Fibroblast of lung (primary cell): ENCODE measurements at regions not wholly inside any gene's neighbourhood (a gene's known extent, or its start where the extent isn't known, plus 50 kb on each side); places are given as distances from the start of the nearest gene placed in this dataset.

Experiments
- EZH2 ChIP-seq: IDR thresholded peaks from 2 replicates; pipeline ENCODE4 v1.5.1; 2012; ENCODE audit warnings: low read length, control low read depth, mild to moderate bottlenecking; ENCODE audit errors: missing control alignments
- TF ChIP-seq, protein P1 (sequence below), 2 donors: IDR thresholded peaks in 1 of 2; conservative IDR thresholded peaks in 1 of 2; 1 replicate in 1 of 2; 2 replicates in 1 of 2; pipeline ENCODE4 v1.5.1; 2011 to 2012; ENCODE audit warnings: low read length in 2 of 2, control low read depth in 1 of 2, inconsistent platforms in 1 of 2, low read depth in 1 of 2, mild to moderate bottlenecking in 1 of 2

- TF ChIP-seq, protein P1, sequence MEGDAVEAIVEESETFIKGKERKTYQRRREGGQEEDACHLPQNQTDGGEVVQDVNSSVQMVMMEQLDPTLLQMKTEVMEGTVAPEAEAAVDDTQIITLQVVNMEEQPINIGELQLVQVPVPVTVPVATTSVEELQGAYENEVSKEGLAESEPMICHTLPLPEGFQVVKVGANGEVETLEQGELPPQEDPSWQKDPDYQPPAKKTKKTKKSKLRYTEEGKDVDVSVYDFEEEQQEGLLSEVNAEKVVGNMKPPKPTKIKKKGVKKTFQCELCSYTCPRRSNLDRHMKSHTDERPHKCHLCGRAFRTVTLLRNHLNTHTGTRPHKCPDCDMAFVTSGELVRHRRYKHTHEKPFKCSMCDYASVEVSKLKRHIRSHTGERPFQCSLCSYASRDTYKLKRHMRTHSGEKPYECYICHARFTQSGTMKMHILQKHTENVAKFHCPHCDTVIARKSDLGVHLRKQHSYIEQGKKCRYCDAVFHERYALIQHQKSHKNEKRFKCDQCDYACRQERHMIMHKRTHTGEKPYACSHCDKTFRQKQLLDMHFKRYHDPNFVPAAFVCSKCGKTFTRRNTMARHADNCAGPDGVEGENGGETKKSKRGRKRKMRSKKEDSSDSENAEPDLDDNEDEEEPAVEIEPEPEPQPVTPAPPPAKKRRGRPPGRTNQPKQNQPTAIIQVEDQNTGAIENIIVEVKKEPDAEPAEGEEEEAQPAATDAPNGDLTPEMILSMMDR (conservative IDR thresholded peaks at IDR 0.05 in 1 of 2, IDR thresholded peaks at IDR 0.05 in 1 of 2; ENCODE audit: low read depth in 1 of 2, low read length in 2 of 2): no peak
- TF ChIP-seq EZH2: no peak
These were observed 74.6 kb downstream of the UTRN start for GRCh38 chr6:144359783-144360182.
